HG03060 (cell line): ENCODE measurements at regions not wholly inside any gene's neighbourhood (a gene's known extent, or its start where the extent isn't known, plus 50 kb on each side); places are given as distances from the start of the nearest gene placed in this dataset.
"Not testable (repeated sequence)": the region's sequence is repeated elsewhere in the genome, so short reads cannot be mapped to it uniquely, and the experiment has no call there.

Experiments used
- ATAC-seq: cut with Tn5 transposase; IDR thresholded peaks from one replicate; pipeline ENCODE4 v1.9.1; 2021; ENCODE audit warnings: low read depth, moderate number of reproducible peaks; ENCODE audit not compliant: unreplicated experiment

DNA sequence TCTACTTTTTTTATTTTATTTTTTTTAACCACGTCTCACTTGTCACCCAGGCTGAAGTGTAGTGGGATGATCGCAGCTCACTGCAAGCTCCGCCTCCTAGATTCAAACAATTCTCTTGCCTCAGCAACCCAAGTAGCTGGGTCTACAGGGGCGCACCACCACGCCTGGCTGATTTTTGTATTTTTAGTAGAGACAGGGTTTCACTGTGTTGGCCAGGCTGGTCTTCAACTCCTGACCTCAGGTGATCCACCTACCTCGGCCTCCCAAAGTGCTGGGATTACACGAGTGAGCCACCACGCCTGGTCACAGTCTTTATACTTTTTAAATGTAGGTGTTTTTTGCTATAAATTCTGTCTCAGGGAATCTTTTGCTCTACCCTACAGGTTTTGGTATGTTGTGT is 440.5 kb downstream of the XIRP2 start:
- not testable (repeated sequence) for ATAC-seq

DNA sequence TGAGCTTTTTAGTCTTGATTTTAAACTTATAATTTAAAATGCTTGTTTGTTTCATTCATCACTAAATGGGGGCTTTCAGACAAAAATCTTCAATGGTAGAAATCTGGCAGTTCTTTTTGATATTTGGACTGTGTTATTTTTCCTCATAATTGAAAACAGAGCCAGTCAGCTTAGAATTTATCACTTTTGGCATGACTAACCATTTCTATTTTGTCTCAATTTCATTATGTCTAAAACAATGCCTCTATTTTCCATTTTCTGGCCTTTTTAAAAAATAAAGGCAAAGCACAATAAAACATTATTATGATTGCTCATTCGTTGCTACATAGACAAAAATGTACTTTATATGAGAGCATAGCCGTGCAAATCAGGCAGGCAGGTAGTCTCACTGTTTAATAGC is 434.5 kb downstream of the XIRP2 start:
- ATAC-seq: no peak

DNA sequence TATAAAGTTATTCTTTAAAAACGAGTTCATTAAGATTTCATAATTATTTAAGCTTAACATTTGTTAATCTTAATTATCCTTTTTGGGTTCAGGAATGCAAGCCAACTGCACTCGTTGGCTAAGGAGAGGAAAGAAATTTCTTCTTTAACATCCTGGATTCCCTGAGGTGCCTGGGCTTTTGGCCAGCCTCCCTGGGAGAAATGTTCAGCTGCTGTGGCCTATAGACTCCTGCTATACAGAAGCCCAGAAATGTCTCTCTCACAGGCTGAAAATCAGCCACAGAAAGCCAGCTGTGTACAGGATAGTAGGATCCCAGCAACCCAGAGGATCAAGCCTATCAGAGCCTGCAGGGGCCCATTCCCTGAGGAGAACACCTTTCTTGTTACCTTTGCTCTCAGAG is 430.3 kb downstream of the XIRP2 start:
- ATAC-seq: no peak

DNA sequence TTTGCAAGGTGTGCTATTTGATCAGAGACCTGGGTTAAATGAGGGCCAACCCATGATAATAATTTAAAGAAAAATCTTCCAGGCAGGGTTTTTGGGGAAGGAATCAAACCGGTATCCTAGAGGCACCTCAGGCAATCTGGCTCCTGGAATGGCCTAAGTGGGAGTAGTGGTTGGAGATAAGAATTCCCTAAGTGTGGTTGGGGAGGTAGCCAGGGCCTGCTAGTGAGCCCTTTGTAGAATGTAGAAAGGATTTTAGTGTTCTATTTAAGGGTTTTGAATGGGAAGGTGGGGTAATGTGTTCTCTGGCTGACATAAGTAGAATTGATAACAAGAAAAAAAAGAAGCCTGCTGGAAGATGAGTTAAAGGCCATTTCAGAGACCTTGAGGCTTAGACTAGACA is 422.2 kb downstream of the XIRP2 start:
- ATAC-seq: no peak
